Activated CD4-positive, alpha-beta T cell treated with anti-CD3 and anti-CD28 coated beads for 48 hours (primary cell): ENCODE measurements at regions not wholly inside any gene's neighbourhood (a gene's known extent, or its start where the extent isn't known, plus 50 kb on each side); places are given as distances from the start of the nearest gene placed in this dataset.

Experiments
- DNase-seq: peaks from one replicate; pipeline ENCODE4 v3.0.0-alpha.2; 2020

GRCh38 chr11:122394313-122394712 is 261.2 kb upstream of the UBASH3B start:
- no peak for DNase-seq

- DNase-seq = no peak
Measured at GRCh38 chr11:122393209-122393860, 262.2 kb upstream of the UBASH3B start.

DNA sequence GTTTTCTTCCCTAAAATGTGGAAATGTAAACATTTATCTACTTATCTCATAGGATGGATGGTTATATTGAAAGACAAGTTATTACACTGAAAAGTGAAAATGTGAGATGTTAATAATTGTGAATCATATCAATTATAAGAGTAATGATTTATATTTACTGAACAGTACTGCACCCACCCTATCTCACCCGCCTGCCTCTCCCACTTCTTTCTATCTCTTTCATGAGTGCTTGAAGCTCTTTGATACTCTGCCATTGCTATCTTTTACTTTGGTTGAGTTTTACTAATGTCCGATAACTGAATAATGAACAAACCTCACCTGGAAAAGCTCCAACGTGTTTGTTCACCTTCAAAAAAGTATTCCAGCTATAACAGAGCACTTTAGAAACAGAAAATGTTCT is 263.0 kb upstream of the UBASH3B start:
- DNase-seq = no peak

DNA sequence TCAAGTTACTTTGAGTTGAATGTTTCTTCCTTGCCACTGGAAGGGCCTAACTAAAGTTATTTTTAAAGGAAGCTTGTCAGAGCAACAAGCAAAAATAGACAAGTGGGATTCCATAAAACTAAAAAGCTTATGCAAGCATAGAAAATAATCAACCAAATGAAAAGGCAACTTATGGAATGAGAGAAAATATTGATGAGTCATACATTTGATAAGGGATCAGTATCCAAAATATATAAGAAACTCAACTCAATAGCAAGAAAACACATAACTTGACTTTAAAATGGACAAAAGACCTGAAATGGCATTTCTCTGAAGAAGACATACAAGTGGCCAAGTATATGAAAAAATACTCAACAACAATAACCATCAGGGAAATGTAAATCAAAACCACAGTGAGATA is 264.5 kb upstream of the UBASH3B start:
- DNase-seq = no peak

GRCh38 chr11:122383186-122383585 is 267.2 kb upstream of the BLID start:
- DNase-seq = no peak

- DNase-seq = no peak
Measured at GRCh38 chr11:122375687-122376399, 259.8 kb upstream of the BLID start.

DNA sequence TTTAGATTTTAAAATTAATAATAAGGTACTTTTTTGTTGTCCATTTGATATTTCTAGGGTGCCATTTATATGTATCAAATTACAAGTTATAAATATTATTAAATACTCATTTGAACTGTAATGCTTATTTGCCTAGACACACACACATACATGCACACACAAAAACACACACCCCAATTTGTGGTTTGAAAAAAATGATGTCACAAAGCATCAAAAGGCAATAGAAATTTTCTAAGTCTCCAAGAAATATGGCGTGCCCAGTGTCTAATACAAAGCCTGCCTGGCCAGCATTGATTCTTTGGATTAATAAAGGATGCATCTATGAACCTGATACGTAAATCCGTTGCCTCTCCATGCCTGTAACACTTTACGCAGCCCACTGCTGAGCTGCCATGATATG is 252.8 kb upstream of the BLID start:
- DNase-seq = no peak

DNA sequence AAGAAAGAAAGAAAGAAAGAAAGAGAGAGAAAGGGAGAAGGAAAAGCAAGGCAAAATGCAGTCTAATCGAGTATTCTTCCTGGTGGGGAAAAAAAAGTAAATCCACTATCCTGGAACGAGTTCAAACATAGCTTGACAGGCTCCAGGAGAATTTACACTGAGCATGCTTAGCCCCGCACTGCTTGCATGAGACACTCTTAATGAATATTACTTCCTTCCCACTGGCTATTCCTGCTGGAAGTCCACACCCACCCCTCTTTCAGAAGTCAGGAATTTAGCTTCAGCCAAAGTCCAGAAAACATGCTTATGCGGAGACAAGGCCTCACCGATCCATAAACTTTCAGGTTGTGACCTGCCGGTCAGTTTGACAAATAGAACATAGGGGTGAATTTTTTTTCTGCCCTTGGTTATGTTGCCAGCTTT is 251.8 kb upstream of the BLID start:
- DNase-seq = no peak

- no peak for DNase-seq
Measured at GRCh38 chr11:122365610-122366360, 249.8 kb upstream of the BLID start.

GRCh38 chr11:122363296-122363695 is 247.3 kb upstream of the BLID start:
- no peak for DNase-seq

DNA sequence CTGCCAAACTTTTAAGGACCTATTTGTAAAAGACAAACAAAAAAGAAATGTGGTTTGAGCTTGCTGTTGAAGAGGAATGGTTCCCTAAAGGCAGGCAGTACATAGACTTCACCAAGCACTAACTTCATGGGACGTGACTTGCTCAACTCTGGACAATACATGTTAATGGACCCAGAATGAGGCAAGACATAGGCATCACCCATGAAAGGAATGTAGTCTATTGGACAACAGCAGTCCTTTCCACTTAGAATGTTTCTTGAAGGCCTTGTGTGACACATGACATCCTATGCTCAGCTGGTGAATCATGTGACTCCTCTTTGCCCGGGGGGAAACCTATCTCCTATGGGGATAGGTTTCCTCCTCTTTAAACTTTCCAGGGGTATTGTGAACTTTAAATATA is 246.4 kb upstream of the BLID start:
- DNase-seq = no peak

DNA sequence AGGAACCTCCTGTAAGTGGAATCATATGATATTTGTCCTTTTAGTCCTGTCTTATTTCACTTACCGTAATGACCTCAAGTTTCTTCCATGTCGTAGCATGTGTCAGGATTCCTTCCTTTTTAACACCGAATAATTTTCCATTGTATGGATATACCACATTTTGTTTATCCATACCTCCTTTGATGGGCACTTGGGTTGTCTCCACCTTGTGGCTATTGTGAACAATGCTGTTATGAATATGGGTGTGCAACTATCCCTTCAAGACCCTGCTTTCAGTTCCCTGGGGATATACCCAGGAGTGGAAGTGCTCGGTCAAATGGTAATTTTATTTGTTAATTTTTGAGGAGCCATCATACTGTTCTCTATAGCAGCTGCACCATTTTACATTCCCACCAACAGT is 244.9 kb upstream of the BLID start:
- DNase-seq = no peak

DNA sequence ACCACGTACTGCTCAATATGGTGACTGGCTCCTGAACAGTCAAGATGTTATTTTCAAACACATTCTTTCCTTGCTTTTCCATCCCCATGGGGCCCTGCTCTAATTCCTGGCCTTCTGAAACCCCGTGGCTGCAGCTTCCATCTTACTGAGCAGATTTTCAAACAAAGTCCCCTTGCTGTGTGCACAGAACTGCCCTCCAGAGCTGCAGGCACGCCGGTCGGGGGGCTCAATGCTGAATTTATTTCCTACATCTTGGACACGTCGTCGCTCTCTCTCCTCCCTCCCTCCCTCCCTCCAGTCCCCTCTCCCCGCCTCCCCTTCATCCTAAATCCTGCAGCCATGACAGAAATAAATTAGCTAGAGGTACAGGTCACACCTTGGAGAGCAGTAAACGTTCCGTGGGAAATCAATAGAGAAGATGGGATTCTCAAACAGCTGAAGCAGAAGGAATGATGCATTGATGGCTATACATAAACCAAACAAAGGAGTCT is 243.1 kb upstream of the BLID start:
- no peak for DNase-seq

DNA sequence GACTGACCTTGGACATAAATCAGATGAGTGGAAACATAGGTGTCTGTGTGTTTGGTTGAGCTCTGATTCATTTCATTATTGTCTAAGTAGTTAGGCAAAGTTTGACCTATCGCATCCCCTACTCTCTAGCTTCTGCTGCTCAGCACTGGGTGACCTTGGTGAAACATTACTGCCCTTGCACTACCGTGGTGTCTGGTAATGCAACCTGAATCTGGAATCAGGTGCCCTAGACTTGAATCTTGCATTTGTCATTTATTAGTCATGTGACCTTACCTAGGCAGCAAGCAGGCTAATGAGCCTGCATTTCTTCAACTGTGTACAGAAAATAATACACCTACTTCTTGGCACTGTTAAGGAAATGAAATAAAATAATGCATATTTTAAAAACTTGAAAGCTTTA is 242.3 kb upstream of the BLID start:
- DNase-seq = no peak

DNA sequence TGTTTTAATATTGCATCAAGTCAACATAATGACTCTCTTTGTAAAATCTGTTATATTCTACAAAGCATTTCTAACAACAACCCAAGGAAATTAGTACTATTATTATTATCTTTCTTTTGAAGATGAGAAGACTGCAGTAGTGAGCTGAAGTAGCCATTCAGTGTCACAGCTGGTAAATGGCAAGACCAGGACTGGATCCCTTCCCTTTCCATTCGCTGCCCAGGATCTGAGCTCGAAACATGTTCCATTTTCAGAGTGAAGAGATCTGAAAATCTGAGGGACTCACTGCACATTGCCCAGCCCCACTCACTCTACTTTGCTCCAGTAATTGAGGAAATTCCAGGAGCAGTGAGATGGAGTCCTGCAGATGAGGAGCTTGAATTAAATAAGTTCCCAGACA is 240.0 kb upstream of the BLID start:
- DNase-seq = no peak

DNA sequence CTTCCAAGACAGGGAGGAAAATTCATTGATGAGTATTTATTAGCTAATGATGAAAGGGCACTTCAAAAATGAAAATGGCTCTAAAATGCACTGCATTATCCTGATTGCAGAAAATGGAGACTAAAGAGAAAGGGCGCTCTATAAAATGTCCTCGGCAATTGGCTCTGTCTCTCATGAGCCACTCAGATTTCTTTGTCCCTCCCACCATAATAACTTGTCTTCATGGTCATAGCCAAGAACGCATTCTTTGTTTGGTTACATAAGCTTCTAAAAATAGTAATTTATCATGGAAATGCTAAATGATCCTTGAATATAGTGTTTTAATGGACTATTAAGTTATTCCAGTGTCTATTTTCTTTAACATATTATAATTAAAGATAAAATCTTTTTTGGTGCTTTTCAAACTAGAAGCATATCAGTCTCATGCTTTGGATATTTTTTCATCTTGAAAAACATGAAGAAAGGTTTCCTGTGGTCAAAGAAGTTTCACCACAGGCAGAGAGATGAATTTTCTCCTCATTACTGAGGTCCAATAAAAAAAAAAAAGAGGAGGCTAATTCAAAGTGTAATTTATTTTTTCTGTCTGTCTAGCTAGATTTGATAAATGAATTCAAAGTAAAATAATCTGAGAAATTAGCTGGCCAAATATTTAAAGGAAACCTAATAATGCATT is 238.1 kb upstream of the BLID start:
- DNase-seq = no peak

GRCh38 chr11:122353561-122353960 is 237.5 kb upstream of the BLID start:
- no peak for DNase-seq

DNA sequence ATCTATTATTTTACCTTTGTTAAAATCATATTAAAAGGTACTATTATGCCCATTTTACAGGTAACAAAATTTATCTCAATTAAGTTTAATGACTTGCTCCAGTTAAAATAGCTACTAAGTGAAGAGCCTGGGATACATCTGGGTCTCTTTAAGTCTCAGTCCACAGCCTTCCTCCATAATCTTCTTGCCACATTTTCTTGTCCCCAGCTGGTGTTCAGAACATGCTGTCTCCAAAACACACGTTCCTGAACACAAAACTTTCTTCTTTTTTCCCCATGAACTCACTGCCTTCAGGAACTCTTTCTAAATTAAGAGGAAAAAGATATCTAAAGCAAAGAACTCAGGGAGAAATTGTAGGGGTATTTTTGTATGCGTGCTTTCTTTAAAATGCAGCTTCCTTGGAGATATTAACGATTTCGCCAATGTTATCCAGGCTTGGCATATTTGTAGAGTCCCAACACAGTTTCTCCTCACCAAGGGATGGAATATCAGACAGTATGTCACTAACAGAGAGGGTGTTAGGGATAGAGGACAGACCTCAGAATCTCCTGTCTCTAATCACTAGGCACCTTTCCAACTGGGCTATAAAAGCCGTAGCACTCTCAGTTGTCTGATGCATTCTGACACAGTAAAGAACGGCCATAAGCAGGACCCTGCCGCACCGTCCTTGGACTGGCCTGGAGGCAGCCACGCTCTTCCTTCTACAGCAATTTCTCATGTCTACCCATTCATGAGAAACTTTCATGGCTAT is 232.8 kb upstream of the BLID start:
- no peak for DNase-seq

DNA sequence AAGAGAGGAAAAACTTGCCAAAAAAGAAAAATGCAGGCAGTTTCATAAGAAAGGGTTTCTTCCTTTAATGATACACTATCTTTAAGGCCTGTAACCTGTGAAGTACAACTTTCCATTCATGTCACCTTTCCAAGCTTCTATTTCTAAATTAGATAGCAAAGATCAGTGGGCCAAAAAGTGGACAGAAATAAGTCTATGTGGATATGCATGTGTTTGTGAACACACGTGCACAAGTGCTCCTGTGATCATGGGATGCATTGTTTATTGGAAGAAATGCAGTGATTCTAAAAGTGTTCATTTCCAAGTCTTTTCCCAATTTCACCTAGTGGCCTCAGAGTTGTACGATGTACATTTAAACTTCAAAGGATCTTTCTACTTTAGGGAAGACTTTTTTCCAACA is 230.0 kb upstream of the BLID start:
- no peak for DNase-seq

DNA sequence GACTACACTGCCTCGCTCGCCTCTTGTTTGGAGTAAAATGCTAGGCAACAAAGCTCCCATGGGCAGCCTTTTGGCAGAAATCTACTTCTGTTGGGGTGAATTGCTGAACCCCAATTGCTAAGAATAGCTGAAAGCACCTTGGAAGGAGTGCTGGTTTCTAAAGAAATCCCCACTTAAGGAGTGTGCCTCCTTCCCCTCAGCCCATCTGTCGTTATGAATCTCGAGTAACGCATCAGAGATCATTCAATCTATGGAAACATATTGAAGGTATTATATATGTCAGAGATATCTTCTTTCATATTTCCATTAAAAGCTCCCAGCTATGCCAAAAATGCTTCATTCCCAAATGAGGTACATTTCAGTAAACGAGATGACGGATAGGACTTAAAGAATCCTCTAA is 229.6 kb upstream of the BLID start:
- DNase-seq = no peak

DNA sequence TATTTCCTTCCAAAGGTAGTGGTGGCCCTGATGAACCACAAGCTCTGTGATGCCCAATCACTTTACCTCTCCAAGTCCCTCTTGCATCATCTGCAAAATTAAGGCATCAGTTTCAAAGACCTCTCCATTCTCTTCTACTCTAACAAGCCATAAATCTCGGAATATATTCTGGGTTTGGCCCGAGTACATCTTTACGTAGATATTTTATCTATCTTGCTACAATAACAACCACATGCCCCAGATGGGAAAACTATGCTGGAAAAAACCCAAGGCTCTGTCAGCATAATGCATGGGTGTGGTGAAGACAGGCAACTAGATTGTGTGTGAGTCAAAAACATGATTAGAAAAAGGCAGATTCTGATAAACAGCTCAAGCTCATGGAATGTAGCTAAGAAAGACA is 228.2 kb upstream of the BLID start:
- DNase-seq = no peak

DNA sequence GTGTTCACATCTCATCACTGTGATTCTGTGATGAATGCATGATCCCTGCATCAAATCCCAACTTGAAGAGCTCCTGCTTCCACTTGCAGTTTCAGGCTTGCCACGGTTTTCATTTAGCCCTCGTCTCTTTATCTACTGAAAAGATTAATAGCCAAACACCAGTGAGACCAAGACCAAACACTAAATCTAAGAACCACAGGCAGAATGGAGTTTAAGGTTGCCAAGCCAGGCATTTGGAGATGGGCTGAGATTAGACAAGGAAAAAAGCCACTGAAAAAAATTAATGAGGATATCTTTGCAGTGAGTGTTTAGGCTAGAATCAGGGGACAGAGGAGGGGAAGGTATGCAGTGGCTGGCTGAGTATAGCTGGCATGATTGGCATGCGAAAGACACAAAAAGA is 227.2 kb upstream of the BLID start:
- no peak for DNase-seq
